ENCODE measurements at regions not wholly inside any gene's neighbourhood (a gene's known extent, or its start where the extent isn't known, plus 50 kb on each side); places are given as distances from the start of the nearest gene placed in this dataset.

DNA sequence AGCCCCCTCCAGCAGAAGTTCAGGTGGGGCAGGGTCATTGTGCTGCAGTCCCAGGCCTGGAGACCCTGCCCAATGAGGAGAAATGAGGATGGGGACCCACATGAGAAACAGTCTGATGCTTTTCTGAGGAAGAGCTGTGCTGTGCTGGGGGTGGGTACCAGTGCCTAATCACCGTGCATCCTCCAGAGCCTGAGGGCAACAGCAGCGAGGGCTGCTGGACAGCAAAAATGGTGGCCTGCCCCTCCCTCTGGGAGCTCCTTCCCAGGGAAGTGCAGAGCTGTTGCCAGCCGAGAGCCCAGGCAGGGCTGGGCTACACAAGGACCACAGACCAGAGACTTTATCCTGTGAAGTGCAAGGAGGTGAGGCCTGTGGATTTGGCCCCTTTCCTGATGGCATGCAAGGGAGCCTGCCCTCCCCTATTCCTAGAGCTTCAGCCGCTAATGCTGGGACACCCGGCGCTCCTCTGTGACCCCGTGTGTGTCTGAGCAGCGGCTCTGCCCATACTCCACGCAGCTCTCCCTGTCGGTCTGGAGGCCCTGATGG is 134.8 kb downstream of the DSEL start:
- peak in 3 of 10 donors; percentile 27 to 55 (median 45) for DNase-seq
- intact Hi-C loops (cut with DNase I) = no loop called here

DNA sequence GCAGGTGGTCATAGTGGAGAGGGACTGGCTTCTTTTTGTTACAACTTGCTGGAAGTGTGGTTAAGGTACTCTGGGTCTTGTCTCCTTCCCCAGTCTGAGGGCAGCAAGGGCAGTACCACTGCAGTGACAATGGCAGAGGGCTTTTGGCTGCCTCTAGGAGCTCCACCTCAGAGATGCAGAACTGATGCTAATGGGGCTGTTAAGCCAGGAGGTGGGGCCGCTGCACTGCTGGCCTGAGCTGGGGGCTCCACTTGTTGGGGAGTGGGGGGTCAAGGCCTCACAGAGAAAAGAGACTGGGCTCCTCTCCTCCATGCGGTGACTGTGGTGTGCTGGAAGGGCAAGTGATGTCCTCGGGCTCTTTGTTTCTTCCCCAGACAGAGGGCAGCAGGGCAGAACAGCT is 135.7 kb downstream of the DSEL start:
- intact Hi-C loops (cut with DNase I) = no loop called here
- DNase-seq = peak in 1 of 10 donors; percentile 49

DNA sequence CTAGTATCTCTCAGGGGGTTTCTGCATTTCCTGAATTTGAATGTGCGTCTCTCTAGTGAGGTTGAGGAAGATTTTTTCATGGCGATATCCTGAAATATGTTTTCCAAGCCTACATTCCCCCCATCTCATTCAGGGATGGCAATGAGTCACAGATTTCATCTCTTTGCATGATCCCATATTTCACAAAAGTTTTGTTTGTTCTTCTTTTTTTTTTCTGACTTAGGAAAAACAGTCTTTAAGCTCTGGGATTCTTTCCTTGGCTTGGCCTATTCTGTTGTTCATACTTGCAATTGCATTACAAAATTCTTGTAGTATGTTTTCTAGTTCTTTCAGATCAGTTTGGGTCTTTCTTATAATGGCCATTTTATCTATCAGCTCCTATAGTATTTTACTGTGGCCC is 136.5 kb downstream of the DSEL start:
- DNase-seq = no peak
- intact Hi-C loops (cut with DNase I) = no loop called here

DNA sequence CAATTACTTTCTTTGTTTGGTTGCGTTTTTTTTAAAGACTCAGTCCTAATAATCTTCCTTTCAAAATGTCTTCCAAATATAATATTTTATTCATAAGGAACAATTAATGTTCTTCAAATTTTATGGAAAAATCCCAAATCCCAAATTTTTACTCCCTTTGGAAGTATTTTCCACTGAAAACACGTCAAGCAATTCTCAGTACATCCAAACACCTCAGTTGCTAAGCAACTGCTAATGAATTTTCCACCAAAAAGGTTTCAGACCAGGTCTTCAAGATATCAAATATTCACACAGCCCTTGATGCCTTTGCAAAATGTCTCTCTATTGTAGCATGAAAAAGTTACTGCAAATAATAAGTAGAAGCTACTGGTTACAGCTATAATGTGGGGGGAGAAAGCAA is 140.1 kb downstream of the DSEL start:
- no peak for DNase-seq
- intact Hi-C loops (cut with DNase I) = no loop called here

DNA sequence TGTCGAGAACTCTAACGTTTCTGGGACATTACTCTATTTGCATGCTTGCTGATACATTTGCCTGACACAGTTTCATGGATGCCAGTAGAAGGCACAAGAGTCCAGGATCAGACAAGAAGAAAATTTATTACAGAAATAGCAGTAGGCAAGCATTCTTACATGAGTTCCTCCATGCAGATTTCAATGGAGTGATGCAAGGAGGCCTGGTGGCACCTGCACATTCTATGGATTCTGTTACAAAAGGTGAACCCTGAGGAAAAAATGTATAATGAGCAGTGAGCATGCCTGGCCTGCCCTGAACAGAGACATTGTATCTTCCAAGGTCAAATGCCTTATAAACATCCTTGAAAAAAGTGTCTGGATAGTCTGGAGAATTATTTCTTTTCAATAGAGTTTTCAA is 142.9 kb downstream of the DSEL start:
- intact Hi-C loops (cut with DNase I) = no loop called here
- DNase-seq = no peak

DNA sequence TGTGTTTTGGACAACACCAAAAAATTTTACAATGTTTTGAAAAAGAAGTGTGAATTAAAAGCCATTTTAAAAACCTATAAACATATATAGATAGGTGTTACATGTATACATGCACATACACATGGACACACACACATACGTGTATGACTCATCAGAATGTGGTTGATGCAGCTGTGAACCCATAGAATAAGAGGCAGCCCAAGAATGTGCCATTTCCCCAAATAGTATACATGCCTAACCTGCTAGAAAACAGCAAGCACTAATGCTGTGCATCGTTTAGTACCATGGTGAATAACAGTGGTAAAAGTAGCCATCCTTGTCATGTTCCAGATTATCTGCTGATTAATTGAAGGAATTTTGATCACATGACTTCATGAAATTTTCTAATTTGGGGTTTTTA is 149.0 kb downstream of the DSEL start:
- intact Hi-C loops (cut with DNase I) = no loop called here
- no peak for DNase-seq

DNA sequence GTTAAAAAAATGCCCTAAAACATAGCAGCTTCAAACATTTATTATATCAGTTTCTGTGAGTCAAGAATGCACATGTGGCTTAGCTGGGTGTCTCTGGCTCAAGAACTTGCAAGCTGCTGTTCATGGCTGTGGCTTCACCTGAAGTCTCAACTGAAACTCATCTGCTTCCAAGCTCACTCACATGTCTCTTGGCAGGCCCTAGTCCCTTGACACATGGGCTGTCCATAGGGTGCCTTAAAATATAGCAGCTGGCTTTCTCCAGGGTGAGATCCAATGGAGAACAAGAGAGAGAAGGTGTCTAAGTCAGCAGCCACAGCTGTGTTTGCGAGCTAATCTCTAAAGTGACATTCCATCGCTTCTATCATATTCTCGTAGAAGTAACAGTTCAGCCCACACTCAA is 152.8 kb downstream of the DSEL start:
- intact Hi-C loops (cut with DNase I) = no loop called here
- no peak for DNase-seq

- intact Hi-C loops (cut with DNase I) = no loop called here
- no peak for DNase-seq
Observed at GRCh38 chr18:67362906-67363305, 153.6 kb downstream of the DSEL start.

DNA sequence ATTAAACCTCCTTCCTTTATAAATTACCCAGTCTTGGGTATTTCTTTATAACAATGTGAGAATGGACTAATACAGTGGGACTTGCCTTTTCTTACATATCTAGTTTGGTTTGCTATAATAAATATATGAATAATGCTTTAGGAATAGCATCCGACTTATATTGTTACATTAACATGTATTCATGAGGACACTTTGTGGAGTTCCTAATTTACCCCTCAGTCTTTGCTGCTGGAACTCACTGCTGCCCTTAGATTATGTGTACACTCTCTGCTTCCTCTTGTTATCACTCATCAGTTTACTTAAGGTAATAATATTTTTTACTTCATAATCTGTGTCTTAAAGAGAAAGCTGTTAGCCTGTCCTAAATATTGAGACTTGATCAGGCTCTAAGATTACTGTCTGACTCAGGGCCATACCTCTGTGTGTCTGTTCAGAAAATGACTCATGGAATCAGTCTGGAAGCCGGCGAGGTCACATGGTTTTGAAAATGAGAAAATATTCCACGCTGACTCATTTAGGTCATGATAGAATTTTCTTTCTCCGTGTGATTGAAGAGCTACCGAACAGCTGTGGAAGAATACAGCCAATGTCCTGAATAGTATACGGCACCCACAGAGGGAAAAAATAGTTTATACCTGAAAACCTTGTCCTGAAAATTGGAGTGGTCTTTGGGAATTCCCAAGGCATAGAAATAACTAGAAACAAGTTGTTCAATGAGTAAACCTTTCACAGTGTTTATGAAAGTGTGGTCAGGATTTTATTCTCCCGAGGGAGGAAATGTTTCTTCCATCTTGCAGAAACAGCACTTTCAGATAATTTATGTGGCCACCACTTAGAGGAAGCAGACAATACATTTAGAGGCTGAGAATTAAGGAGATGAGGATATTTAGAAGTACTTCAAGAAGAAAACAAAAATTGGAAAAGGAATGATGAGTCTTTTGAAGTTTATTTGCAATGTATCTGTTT is 156.4 kb downstream of the DSEL start:
- intact Hi-C loops (cut with DNase I) = no loop called here
- DNase-seq = peak in 3 of 10 donors; percentile 17 to 79 (median 23)

- intact Hi-C loops (cut with DNase I) = no loop called here
- DNase-seq = peak in 1 of 10 donors; percentile 71
Observed at GRCh38 chr18:67358947-67359346, 157.6 kb downstream of the DSEL start.

GRCh38 chr18:67354692-67355091 is 161.8 kb downstream of the DSEL start:
- intact Hi-C loops (cut with DNase I) = no loop called here

GRCh38 chr18:67354091-67354490 is 162.4 kb downstream of the DSEL start:
- DNase-seq = no peak
- intact Hi-C loops (cut with DNase I) = no loop called here

More at GRCh38 chr18:67354692-67355091, 161.8 kb downstream of the DSEL start:
- no peak for DNase-seq

- DNase-seq = no peak
- intact Hi-C loops (cut with DNase I) = no loop called here
Observed at GRCh38 chr18:67347438-67347837, 169.1 kb downstream of the DSEL start.

- DNase-seq = no peak
- intact Hi-C loops (cut with DNase I) = no loop called here
Observed at GRCh38 chr18:67342159-67342558, 174.4 kb downstream of the DSEL start.

GRCh38 chr18:67337696-67338095 is 178.8 kb downstream of the DSEL start:
- intact Hi-C loops (cut with DNase I) = no loop called here
- no peak for DNase-seq

- no peak for DNase-seq
- intact Hi-C loops (cut with DNase I) = no loop called here
Observed at GRCh38 chr18:67331857-67332256, 184.7 kb downstream of the DSEL start.

DNA sequence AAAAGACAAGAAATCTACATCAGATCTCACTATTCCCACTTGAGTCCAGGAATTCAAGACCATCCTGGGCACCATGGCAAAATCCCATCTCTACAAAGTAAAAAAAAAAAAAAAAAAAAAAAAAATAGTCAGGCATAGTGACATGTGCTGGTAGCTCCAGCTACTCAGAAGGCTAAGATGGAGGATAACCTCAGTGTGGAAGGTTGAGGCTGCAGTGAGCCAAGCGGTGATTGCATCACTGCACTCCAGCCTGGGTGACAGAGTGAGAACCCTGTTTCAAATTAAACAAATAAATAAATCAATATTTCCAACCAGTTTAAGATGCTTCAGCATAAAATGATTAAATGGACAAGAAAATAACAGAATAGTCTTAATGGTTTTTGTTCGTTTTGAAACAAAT is 197.4 kb downstream of the DSEL start:
- intact Hi-C loops (cut with DNase I) = no loop called here
- DNase-seq = no peak

DNA sequence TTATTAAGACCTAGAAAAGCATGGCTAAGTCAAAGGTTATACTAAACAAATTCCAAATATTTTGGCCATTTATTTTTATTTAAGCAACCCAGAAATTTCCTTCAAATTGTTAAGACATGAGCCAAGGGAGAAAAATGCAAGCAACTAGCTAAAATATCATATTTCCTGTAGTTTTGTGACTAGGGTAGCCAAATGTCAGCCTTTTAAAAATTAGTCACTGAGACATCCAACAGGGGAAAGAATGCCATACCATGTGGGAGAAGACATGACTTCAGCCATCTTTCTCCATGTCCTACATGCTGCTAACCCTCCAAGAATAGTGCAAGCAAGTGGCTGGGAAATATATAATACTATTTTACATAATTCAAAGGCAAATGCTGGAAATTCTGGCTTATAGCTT is 197.9 kb downstream of the DSEL start:
- intact Hi-C loops (cut with DNase I) = no loop called here
- DNase-seq = no peak

DNA sequence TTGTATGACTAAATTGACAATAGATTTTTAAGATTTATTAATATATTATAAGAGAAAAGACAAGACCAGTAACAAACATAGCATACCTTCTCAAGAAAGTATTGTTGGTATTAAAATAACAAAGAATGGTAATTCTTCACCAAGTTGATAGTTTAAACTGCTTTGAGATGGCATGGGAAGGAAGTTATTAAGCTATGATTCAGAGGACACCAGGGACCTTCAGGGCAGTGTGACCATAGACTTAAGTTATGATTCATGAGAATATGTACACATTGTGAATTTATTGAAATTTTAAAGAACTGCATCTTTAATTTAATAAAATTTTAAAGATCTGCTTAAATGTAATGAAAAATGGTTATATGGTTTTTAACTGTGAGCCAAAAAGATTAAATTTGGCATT is 205.7 kb downstream of the DSEL start:
- no peak for DNase-seq
- intact Hi-C loops (cut with DNase I) = no loop called here

- DNase-seq = no peak
- intact Hi-C loops (cut with DNase I) = no loop called here
Observed at GRCh38 chr18:67308819-67309218, 207.7 kb downstream of the DSEL start.

GRCh38 chr18:67305466-67305865 is 211.1 kb downstream of the DSEL start:
- DNase-seq = no peak
- intact Hi-C loops (cut with DNase I) = no loop called here

- DNase-seq = no peak
- intact Hi-C loops (cut with DNase I) = no loop called here
Observed at GRCh38 chr18:67302043-67302442, 214.5 kb downstream of the DSEL start.
